Astrocyte of the cerebellum (primary cell): ENCODE measurements at regions not wholly inside any gene's neighbourhood (a gene's known extent, or its start where the extent isn't known, plus 50 kb on each side); places are given as distances from the start of the nearest gene placed in this dataset.

Experiments used
- DNase-seq: peaks from one replicate; pipeline ENCODE4 v3.0.0-alpha.2; 2011; ENCODE audit warnings: low read depth
- H3K4me3 ChIP-seq: 2 replicates; pipeline ENCODE4 v1.5.1; 2011; ENCODE audit warnings: mild to moderate bottlenecking, low read depth, low read length, moderate library complexity
- in situ Hi-C: cut with HindIII; loops from 2 replicates; pipeline ENCODE4 v1.10.0; 2017; ENCODE audit warnings: low sequenced_read_pairs
- TF ChIP-seq, protein P1 (sequence below): IDR thresholded peaks from 2 replicates; pipeline ENCODE4 v1.5.1; 2012; ENCODE audit warnings: low read length, low read depth, moderate library complexity, mild to moderate bottlenecking; ENCODE audit errors: missing control alignments

- in situ Hi-C loops = no loop called here
- no peak overlapping the region for H3K4me3 ChIP-seq
- DNase-seq = no peak
- TF ChIP-seq, protein P1, sequence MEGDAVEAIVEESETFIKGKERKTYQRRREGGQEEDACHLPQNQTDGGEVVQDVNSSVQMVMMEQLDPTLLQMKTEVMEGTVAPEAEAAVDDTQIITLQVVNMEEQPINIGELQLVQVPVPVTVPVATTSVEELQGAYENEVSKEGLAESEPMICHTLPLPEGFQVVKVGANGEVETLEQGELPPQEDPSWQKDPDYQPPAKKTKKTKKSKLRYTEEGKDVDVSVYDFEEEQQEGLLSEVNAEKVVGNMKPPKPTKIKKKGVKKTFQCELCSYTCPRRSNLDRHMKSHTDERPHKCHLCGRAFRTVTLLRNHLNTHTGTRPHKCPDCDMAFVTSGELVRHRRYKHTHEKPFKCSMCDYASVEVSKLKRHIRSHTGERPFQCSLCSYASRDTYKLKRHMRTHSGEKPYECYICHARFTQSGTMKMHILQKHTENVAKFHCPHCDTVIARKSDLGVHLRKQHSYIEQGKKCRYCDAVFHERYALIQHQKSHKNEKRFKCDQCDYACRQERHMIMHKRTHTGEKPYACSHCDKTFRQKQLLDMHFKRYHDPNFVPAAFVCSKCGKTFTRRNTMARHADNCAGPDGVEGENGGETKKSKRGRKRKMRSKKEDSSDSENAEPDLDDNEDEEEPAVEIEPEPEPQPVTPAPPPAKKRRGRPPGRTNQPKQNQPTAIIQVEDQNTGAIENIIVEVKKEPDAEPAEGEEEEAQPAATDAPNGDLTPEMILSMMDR = no peak
Observed at GRCh38 chr1:5519366-5520135, 472.7 kb downstream of the NPHP4 start.

- in situ Hi-C loops = no loop called here
- TF ChIP-seq, protein P1 = no peak
- no peak for DNase-seq
- no peak overlapping the region for H3K4me3 ChIP-seq
Observed at GRCh38 chr1:5516756-5517155, 475.5 kb downstream of the NPHP4 start.

- TF ChIP-seq, protein P1 = no peak
- in situ Hi-C loops = no loop called here
- no peak overlapping the region for H3K4me3 ChIP-seq
- DNase-seq = no peak
Observed at GRCh38 chr1:5515501-5515900, 476.7 kb downstream of the NPHP4 start.

DNA sequence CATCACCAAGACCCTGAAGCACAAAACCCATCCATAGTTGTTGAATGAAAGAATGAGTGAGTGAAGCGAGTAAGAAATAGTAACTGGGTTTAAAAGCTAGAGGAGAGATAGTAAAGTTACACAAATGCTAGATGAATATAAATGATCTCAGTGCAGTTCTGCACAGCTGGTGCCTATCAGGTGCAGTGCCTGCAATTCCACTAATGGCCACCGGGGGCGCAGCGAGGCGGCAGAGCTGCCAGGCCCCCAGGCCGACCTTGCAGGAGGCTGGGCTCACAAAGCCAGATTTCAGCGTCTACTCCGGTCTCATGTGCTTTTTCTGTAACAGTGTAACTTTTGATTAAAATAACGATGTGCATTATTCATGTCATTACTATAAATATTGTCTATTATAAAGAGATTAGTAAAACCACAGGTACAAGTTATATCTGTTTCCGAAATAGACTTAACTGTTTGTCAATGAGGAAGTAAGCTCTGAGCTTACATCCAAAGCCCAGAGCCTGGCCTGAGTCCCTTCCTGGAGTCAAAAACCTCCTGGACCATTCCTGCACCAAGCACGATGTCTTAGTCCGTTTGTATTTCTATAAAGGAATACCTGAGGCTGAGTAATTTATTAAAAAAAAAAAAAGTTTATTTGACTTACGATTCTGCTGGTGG, 477.6 kb downstream of the NPHP4 start:
- in situ Hi-C loops = no loop called here
- TF ChIP-seq, protein P1 = peak; percentile 99
- no peak overlapping the region for H3K4me3 ChIP-seq
- DNase-seq = no peak

GRCh38 chr1:5513846-5514526, 478.2 kb downstream of the NPHP4 start:
- TF ChIP-seq, protein P1 = no peak
- DNase-seq = no peak
- H3K4me3 ChIP-seq = no peak overlapping the region
- in situ Hi-C loops = no loop called here

GRCh38 chr1:5513179-5513578, 479.0 kb downstream of the NPHP4 start:
- no peak for DNase-seq
- no peak overlapping the region for H3K4me3 ChIP-seq
- in situ Hi-C loops = no loop called here
- TF ChIP-seq, protein P1 = no peak
